HG02970 (cell line): ENCODE measurements at regions not wholly inside any gene's neighbourhood (a gene's known extent, or its start where the extent isn't known, plus 50 kb on each side); places are given as distances from the start of the nearest gene placed in this dataset.

Experiments used
- ATAC-seq: cut with Tn5 transposase; IDR thresholded peaks from one replicate; pipeline ENCODE4 v1.9.1; 2021; ENCODE audit warnings: mild to moderate bottlenecking, moderate library complexity, moderate number of reproducible peaks; ENCODE audit not compliant: unreplicated experiment, low FRiP score

- ATAC-seq = no peak
Observed at GRCh38 chr5:120199559-120199958, 264.5 kb upstream of the PRR16 start.

- ATAC-seq = no peak
Observed at GRCh38 chr5:120207129-120207528, 257.0 kb upstream of the PRR16 start.

GRCh38 chr5:120217001-120217400 is 247.1 kb upstream of the PRR16 start:
- no peak for ATAC-seq

GRCh38 chr5:120219988-120220387 is 244.1 kb upstream of the PRR16 start:
- no peak for ATAC-seq

GRCh38 chr5:120225524-120225923 is 238.6 kb upstream of the PRR16 start:
- no peak for ATAC-seq

GRCh38 chr5:120228262-120229031 is 235.7 kb upstream of the PRR16 start:
- ATAC-seq = no peak

- no peak for ATAC-seq
Observed at GRCh38 chr5:120229036-120229435, 235.1 kb upstream of the PRR16 start.

GRCh38 chr5:120231563-120231962 is 232.5 kb upstream of the PRR16 start:
- ATAC-seq = no peak

GRCh38 chr5:120236360-120236759 is 227.7 kb upstream of the PRR16 start:
- no peak for ATAC-seq

- no peak for ATAC-seq
Observed at GRCh38 chr5:120239086-120239485, 225.0 kb upstream of the PRR16 start.

GRCh38 chr5:120240706-120241105 is 223.4 kb upstream of the PRR16 start:
- ATAC-seq = no peak

- ATAC-seq = no peak
Observed at GRCh38 chr5:120241400-120241799, 222.7 kb upstream of the PRR16 start.

- ATAC-seq = no peak
Observed at GRCh38 chr5:120251898-120252297, 212.2 kb upstream of the PRR16 start.

GRCh38 chr5:120252839-120253238 is 211.3 kb upstream of the PRR16 start:
- no peak for ATAC-seq

GRCh38 chr5:120254385-120254784 is 209.7 kb upstream of the PRR16 start:
- no peak for ATAC-seq

GRCh38 chr5:120255214-120255613 is 208.9 kb upstream of the PRR16 start:
- ATAC-seq = no peak

- no peak for ATAC-seq
Observed at GRCh38 chr5:120256376-120256775, 207.7 kb upstream of the PRR16 start.

GRCh38 chr5:120257358-120257971 is 206.6 kb upstream of the PRR16 start:
- ATAC-seq = no peak

- no peak for ATAC-seq
Observed at GRCh38 chr5:120258123-120258522, 206.0 kb upstream of the PRR16 start.

GRCh38 chr5:120260651-120261050 is 203.4 kb upstream of the PRR16 start:
- ATAC-seq = no peak

- ATAC-seq = no peak
Observed at GRCh38 chr5:120270498-120270897, 193.6 kb upstream of the PRR16 start.

GRCh38 chr5:120293796-120294195 is 170.3 kb upstream of the PRR16 start:
- no peak for ATAC-seq
